ENCODE measurements at regions not wholly inside any gene's neighbourhood (a gene's known extent, or its start where the extent isn't known, plus 50 kb on each side); places are given as distances from the start of the nearest gene placed in this dataset.

DNA sequence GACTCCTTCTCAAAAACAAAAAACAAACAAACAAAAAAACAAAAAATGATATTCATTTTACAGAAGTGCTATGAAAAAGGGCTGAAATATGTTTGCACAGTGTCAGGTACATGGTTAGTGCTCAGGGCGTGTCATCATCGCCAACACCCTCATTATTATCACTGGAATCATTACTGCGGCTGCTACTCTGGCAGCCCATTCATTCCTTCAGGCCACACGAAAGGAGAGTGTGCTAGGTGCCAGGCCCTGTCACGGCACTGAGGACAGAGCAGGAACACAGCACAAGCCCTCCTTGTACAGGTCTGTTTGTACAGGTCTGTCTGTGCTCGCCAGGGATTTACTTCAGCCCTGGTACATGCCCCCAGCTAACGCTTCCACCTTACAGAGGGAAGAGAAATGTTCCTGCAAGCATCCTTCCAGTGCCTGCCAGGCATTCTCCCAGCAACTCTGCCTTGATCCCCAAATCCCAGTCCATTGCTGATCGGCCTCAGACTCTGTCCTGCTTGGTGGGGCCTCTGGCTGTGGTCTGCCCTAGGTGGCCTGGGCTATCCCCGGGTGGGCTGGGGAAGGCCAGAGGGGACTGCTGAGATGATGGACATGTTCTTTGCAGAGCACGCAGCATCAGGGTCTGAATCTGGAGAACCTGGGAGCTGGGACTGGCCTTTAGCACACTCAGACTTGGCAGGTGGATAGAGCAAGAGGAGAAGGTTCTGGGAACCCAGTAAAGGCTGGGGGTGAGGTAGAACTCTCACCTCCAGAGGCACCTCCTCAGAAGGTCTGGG, 210.7 kb downstream of the URI1 start:
- TF ChIP-seq, protein P1, sequence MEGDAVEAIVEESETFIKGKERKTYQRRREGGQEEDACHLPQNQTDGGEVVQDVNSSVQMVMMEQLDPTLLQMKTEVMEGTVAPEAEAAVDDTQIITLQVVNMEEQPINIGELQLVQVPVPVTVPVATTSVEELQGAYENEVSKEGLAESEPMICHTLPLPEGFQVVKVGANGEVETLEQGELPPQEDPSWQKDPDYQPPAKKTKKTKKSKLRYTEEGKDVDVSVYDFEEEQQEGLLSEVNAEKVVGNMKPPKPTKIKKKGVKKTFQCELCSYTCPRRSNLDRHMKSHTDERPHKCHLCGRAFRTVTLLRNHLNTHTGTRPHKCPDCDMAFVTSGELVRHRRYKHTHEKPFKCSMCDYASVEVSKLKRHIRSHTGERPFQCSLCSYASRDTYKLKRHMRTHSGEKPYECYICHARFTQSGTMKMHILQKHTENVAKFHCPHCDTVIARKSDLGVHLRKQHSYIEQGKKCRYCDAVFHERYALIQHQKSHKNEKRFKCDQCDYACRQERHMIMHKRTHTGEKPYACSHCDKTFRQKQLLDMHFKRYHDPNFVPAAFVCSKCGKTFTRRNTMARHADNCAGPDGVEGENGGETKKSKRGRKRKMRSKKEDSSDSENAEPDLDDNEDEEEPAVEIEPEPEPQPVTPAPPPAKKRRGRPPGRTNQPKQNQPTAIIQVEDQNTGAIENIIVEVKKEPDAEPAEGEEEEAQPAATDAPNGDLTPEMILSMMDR (IDR thresholded peaks at IDR 0.05), result no peak

DNA sequence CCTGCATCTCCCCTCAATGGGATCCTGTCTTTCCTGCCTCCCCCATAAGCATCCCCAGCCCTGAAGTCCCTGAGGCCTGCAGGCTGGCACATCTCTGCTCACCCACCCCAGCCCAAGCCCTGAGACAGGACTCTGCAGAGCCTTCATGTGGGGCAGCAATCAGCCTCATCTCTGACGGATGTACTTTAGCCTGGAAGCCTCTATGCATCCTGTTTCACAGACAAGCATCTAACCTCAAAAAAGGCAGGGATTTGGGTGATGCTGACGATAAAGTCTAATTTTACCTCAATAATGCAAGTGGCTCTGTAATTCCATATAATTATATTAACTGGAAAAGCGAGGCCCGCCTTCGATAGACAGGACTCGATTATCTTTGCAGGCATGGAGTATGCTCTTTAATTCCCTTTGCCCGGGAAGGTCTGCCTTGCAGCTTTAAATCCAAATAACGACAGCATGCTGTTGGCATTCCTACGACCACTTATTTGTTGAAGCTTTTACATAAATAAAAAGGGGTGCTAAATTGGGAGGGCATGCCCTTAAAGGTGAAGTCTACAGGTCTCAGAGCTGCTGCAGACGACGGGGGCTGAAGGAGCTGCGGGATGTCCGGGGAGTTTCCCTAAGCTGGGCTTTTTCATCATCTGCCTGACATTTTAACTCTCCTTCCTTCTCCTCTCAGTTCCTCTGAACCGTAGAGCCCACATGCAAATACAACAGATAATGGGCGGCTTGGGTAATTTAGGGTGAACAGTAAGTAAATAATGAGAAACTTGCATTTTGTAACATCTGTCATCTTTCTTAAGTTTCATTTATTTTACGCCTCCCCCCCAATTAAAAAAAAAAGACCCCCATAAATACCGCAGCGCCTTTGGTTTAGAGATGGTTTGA, 211.5 kb downstream of the URI1 start:
- TF ChIP-seq, protein P1 (IDR thresholded peaks at IDR 0.05), result no peak

DNA sequence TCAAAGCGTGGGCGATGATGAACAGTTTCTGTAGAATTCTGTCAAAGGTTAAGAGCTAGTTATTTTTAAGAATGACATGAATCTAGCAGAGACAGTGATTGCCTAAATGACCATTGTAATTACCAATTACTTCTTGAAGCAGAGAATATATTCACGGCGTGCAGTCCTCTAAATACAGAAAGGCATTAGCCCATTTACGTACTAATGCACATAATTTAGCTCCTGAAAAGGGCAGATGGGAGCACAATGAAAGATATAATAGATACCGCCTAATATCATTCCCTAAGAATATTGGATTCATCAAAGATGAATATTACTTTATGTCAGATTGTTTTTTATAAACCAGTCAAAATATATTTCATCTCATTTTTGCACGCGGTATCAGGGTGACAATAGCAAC, 212.4 kb downstream of the URI1 start:
- TF ChIP-seq, protein P1 (IDR thresholded peaks at IDR 0.05), result no peak

DNA sequence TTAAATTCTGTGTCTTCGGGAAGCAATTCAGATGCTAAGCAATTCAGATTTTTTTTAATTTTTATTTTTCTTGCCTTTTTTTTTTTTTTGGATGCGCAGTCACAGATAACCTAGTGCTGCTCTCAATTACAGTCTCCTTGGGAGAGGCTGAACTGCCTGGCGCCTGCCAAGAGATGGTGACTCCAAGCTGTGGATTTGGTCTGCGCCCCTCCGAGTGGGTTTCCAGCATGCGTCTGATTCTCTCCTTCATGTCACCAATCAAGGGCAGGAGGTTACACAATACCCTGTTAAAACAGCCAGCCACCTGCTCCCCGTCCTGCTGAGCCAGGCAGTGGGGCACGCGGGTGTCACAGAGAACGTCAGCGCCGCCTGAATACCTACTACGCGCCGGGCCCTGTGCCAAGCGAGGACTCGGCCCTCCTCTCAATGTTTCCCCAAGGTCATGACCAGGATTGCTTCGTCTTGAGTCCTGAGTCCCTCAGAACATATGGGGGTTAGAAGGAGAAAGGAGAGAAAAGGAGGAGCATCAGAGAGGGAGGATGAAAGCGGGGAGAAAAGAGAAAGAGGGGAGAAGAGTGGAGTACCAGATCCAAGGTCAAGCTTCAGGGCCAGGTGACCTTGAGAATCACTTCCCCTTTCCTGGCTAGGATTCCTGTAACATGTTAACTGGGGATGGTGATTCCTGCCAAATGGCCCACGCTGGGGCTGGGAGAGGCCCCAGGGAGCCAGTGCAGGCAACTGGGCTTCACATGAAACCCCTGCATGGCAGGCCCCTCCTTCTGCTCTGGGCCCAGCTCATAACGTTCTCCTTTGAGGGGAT, 213.6 kb downstream of the URI1 start:
- TF ChIP-seq, protein P1 (IDR thresholded peaks at IDR 0.05), result no peak

DNA sequence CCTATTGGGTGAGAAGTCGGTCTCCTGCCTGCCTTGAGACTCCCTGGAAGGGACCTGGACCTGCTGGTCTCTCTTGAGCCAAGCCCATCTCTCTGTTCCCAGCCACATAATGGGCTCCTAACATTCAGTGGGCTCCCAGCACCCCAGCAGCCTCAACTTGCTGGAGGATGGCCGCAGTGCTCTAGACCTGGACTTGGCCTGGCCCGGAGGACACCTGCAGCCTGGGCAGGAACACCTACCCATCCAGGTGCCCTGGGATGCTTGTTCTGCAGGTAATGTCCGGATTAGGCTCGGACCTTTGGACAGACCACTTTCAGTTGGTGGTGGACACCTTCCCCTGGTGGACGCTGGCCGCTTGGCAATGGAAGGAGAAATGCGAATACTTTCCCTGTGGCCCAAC, 214.6 kb downstream of the URI1 start:
- TF ChIP-seq, protein P1 (IDR thresholded peaks at IDR 0.05), result no peak

DNA sequence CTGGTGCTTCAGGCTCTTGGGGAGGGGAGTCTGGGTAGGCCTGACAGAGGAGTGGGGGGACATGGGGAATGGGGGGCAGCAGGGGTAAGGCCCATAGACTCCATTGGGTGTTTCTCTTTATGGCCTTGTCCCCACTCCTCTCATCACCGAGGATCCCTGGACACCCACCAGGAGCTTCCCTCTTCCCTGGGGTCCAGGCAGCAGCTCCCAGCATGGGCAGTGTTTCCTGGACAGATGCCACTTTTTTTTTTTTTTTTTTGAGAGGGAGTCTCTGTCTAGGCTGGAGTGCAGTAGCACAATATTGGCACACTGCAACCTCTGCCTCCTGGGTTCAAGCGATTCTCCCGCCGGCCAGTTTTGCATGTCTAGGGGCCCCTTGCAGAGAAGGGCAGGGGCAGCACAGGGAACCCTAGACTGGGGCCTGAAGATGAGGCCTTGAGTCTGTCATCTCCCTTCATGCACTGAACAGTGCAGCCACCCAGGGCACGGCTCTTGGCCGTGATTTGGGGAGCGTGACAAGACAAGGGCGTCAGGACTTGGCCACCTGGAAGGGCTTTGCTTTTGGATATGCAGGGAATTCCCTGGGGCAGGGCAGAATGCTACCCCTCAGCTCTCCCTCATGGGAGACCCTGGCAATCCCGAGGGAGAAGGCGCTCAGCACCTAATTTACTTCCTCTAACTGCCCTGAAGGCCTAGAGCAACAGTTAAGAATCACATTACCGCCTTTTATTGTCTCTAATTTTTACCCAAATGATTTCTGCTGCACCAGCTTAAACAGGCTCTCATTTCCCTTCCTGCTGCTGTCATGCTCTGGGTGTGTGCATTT, 213.9 kb upstream of the ZNF536 start:
- TF ChIP-seq, protein P1 (IDR thresholded peaks at IDR 0.05), result no peak
